DOHH2 (cell line): ENCODE measurements at regions not wholly inside any gene's neighbourhood (a gene's known extent, or its start where the extent isn't known, plus 50 kb on each side); places are given as distances from the start of the nearest gene placed in this dataset.

Experiments
- H3F3A ChIP-seq: fragments of 200-600 bp; sonication (generic), shearing (Covaris generic); 2 replicates; pipeline ENCODE4 v1.6.0; 2016; ENCODE audit warnings: antibody characterized with exemption, mild to moderate bottlenecking; ENCODE audit not compliant: control insufficient read depth, insufficient read depth
- H3K27ac ChIP-seq: fragments of 200-600 bp; sonication (generic); 2 replicates; pipeline ENCODE4 v1.5.1; 2014; ENCODE audit warnings: low read depth, mild to moderate bottlenecking, low read length, moderate library complexity
- H3K27me3 ChIP-seq: fragments of 200-600 bp; sonication (generic); 2 replicates; pipeline ENCODE4 v1.6.1; 2014; ENCODE audit warnings: mild to moderate bottlenecking, low read length, mixed read lengths; ENCODE audit not compliant: control insufficient read depth
- H3K36me3 ChIP-seq: fragments of 200-600 bp; sonication (generic); 2 replicates; pipeline ENCODE4 v1.6.1; 2014; ENCODE audit warnings: mild to moderate bottlenecking, low read length, moderate library complexity, mixed read lengths; ENCODE audit not compliant: control insufficient read depth
- H3K4me1 ChIP-seq: fragments of 200-600 bp; sonication (generic); 2 replicates; pipeline ENCODE4 v1.6.1; 2014; ENCODE audit warnings: mild to moderate bottlenecking, low read length, mixed read lengths; ENCODE audit not compliant: control insufficient read depth
- H3K4me2 ChIP-seq: fragments of 200-600 bp; sonication (generic); 2 replicates; pipeline ENCODE4 v1.6.0; 2014; ENCODE audit warnings: mild to moderate bottlenecking, low read length, moderate library complexity
- H3K4me3 ChIP-seq: fragments of 200-600 bp; sonication (generic); 2 replicates; pipeline ENCODE4 v1.5.1; 2014; ENCODE audit warnings: mild to moderate bottlenecking, low read length, mixed read lengths
- H3K79me2 ChIP-seq: fragments of 200-600 bp; sonication (generic); 2 replicates; pipeline ENCODE4 v1.6.1; 2014; ENCODE audit warnings: mild to moderate bottlenecking, low read length, mixed read lengths; ENCODE audit not compliant: control insufficient read depth
- H3K9me2 ChIP-seq: fragments of 200-600 bp; sonication (generic); replicated peaks from 2 replicates; pipeline ENCODE4 v1.6.1; 2014; ENCODE audit warnings: mild to moderate bottlenecking, low read length, mixed read lengths; ENCODE audit not compliant: control insufficient read depth
- H3K9me3 ChIP-seq: fragments of 200-600 bp; sonication (generic); 2 replicates; pipeline ENCODE4 v1.6.1; 2014; ENCODE audit warnings: antibody characterized with exemption, low read length, mixed read lengths; ENCODE audit not compliant: control insufficient read depth, insufficient read depth
- H4K20me1 ChIP-seq: fragments of 200-600 bp; sonication (generic); 2 replicates; pipeline ENCODE4 v1.6.0; 2014; ENCODE audit warnings: low read depth, mild to moderate bottlenecking, antibody characterized with exemption, low read length, moderate library complexity; ENCODE audit not compliant: control insufficient read depth, insufficient read depth
- EZH2phosphoT487 ChIP-seq: fragments of 200-600 bp; sonication (generic); IDR thresholded peaks from 2 replicates; pipeline ENCODE4 v1.6.1; 2017; ENCODE audit warnings: borderline replicate concordance, mild to moderate bottlenecking, antibody characterized with exemption, low read length, moderate library complexity, mixed read lengths
- TF ChIP-seq, protein P1 (sequence below): fragments of 200-600 bp; sonication (generic); IDR thresholded peaks from one replicate; pipeline ENCODE4 v1.5.1; 2014; ENCODE audit warnings: antibody characterized with exemption, mild to moderate bottlenecking, low read depth, low read length; ENCODE audit not compliant: poor library complexity, severe bottlenecking

DNA sequence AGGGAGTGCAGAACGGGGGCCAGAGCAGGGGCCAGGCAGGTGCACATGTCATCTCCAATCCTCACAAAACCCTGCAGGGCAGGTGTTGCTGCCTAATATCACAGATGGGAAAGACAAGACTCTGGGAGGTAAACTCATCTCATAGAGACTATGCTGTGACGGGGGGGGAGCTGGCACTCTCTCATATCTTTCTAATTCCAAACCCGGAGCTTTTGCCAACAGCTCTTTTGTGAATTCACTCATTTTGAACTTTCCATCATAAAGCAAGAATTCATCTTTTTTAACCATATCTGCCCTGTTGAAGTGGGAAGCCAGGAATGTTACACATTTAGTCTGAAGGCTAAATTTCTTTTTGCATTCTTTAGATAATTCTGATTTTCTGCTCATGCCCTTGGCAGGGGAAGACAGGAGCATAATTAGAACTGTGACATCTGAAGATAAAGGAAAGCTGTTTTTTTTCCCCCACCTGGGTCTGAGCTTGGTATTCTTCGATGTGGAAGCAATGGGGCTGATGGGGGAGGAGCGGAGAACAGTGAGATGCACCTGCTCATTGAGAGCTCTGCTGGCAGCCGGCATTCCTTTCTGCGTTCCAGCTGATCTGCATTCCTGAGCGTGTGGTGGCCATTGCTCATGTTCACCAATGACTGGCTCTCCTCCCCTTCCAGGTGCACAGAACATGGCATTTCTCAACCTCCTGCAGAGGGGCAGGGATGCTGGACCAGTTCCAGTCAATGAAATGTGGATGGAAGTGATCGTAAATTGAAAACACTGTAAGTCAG is 159.2 kb downstream of the NSG2 start:
- Histone ChIP-seq H3K27me3 (no peaks in the 10 kb centered on the region), H3K4me2 (no peak overlapping the region), H3K9me3 (no peaks in the 10 kb centered on the region), H3F3A (no peaks in the 10 kb centered on the region), H3K36me3 (no peaks in the 10 kb centered on the region), H3K4me1 (no peaks in the 10 kb centered on the region), H3K27ac (no peak overlapping the region), H3K4me3 (no peak overlapping the region), H4K20me1 (no peaks in the 10 kb centered on the region), H3K79me2 (no peaks in the 10 kb centered on the region), H3K9me2 (no peaks in the 10 kb centered on the region)
- TF ChIP-seq, protein P1, sequence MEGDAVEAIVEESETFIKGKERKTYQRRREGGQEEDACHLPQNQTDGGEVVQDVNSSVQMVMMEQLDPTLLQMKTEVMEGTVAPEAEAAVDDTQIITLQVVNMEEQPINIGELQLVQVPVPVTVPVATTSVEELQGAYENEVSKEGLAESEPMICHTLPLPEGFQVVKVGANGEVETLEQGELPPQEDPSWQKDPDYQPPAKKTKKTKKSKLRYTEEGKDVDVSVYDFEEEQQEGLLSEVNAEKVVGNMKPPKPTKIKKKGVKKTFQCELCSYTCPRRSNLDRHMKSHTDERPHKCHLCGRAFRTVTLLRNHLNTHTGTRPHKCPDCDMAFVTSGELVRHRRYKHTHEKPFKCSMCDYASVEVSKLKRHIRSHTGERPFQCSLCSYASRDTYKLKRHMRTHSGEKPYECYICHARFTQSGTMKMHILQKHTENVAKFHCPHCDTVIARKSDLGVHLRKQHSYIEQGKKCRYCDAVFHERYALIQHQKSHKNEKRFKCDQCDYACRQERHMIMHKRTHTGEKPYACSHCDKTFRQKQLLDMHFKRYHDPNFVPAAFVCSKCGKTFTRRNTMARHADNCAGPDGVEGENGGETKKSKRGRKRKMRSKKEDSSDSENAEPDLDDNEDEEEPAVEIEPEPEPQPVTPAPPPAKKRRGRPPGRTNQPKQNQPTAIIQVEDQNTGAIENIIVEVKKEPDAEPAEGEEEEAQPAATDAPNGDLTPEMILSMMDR = no peak
- TF ChIP-seq EZH2phosphoT487 = no peak

DNA sequence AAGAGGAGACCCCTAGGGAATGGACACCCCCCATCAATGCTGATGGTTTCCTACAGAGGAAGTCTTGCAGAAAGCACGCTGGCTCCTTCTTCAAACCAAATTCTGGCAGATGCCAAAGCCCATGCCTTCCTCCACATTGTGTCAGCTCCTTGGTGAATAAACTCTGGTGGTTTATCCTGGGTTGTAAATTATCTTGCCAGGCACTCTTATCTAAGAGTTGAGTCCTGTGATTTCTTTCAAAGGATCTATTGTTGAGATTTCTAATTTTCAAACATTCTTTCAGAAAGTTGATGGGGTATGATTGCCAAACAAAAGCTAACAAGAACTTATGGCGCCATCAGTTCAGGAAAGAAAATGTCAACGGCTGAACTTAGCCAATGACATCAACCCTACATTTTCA is 160.4 kb downstream of the NSG2 start:
- no peaks in the 10 kb centered on the region for H3K9me3 ChIP-seq
- H3K79me2 ChIP-seq = no peaks in the 10 kb centered on the region
- TF ChIP-seq EZH2phosphoT487 = no peak
- TF ChIP-seq, protein P1 = no peak
- H3K4me1 ChIP-seq = no peaks in the 10 kb centered on the region
- H3K27me3 ChIP-seq = no peaks in the 10 kb centered on the region
- no peak overlapping the region for H3K4me2 ChIP-seq
- H4K20me1 ChIP-seq = no peaks in the 10 kb centered on the region
- no peak overlapping the region for H3K4me3 ChIP-seq
- no peaks in the 10 kb centered on the region for H3K36me3 ChIP-seq
- no peak overlapping the region for H3K27ac ChIP-seq
- no peaks in the 10 kb centered on the region for H3K9me2 ChIP-seq
- no peaks in the 10 kb centered on the region for H3F3A ChIP-seq

DNA sequence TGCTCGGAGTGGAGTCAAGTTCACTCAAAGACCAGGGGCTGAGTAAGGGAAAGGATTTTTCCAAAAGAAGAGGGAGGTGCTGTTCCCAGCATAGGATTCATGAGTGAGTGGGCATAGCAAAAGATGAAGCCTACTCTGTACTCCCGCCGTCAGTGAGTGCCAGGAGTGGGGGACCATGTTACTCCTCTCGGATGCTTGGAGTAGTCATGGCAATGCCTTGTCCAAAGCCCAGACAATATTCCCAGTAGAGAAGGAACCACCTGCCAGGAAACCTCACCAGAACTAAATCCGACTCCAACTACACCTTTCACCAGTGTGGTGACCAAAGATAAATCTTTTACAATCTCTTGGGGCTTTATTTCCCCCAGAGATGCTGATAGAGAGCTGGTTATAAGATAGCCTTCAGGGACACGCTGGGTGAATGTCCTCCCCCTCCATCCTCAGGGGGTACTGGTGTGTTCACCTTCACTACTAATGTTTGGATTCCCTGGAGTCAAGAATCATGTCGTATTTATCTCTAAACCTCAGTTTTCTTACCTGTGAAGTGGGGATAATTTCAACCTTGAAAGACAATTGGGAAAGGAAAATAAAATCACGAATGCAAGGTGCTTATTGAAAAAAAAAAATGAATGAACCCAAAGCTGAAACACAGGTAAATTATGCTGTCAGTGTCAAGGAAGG is 165.2 kb downstream of the NSG2 start:
- H3F3A ChIP-seq = no peaks in the 10 kb centered on the region
- H3K4me1 ChIP-seq = no peaks in the 10 kb centered on the region
- no peak overlapping the region for H3K4me2 ChIP-seq
- no peaks in the 10 kb centered on the region for H3K9me3 ChIP-seq
- TF ChIP-seq EZH2phosphoT487 = no peak
- TF ChIP-seq, protein P1 = no peak
- H3K4me3 ChIP-seq = no peak overlapping the region
- H4K20me1 ChIP-seq = no peaks in the 10 kb centered on the region
- H3K27ac ChIP-seq = no peak overlapping the region
- no peaks in the 10 kb centered on the region for H3K9me2 ChIP-seq
- no peaks in the 10 kb centered on the region for H3K27me3 ChIP-seq
- H3K36me3 ChIP-seq = no peaks in the 10 kb centered on the region
- no peaks in the 10 kb centered on the region for H3K79me2 ChIP-seq
